Daoy (cell line): ENCODE measurements at regions not wholly inside any gene's neighbourhood (a gene's known extent, or its start where the extent isn't known, plus 50 kb on each side); places are given as distances from the start of the nearest gene placed in this dataset.
A peak's percentile ranks its signal among the peaks of the same experiment; 100 is the strongest.
"Not testable (repeated sequence)": the region's sequence is repeated elsewhere in the genome, so short reads cannot be mapped to it uniquely, and the experiment has no call there.

Source experiments
- DNase-seq: peaks from one replicate; pipeline ENCODE4 v3.0.0-alpha.2; 2015; ENCODE audit warnings: low read depth

- DNase-seq = no peak
These were observed 67.9 kb downstream of the TBX3 start for GRCh38 chr12:114616081-114616480.

DNA sequence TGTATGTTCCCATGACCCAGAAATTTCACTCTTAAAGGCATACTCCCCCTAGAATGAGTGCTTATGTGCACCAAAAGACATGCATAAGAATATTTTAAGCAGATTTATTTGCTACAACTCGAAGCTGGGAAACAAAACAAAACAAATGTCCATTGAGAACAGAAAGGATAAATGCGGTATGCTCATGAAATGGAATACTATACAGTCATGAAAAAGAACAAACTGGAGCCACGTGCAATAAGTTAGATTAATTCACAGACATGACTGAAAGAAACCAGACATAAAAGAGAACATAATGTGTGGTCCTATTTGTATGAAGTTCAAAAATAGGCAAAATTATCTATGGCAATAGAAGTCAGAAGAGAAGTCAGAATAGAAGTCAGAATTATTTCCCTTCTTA, 69.9 kb downstream of the TBX3 start:
- DNase-seq = no peak

- no peak for DNase-seq
These were observed 71.9 kb downstream of the TBX3 start for GRCh38 chr12:114612062-114612461.

DNA sequence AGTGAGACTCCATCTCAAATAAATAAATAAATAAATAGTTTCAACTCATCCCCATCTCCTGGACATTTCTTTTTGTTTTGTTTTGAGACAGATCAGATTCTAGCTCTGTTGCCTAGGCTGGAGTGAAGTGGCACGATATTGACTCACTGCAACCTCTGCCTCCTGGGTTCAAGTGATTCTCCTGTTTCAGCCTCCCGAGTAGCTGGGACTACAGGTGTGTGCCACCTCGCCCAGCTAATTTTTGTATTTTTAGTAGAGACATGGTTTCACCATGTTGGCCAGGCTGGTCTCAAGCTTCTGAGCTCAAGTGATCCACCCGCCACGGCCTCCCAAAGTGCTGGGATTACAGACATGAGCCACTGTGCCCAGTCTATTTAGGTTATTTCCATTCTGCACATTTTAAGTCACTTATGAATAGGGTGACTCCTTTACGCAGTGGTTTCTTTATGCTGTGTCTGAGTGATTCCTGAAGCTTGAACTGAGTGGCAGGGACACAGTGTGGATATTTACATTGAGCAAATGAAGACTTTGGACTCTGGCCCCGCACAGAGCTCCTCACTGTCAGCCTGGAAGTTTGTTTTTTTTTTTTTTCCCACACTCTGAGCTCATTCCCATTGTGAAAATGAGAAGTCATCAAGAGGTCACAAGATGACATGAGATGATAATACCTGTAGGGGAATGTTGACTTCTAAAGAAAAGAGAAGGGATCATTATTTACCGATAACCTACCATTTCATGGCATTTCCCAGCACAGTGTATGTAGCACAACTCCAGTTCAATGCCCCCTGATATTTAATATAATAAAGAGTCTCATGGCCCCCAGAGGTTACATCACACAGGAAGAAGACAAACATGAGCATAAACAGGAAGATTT, 72.6 kb downstream of the TBX3 start:
- DNase-seq = no peak

GRCh38 chr12:114608509-114608908, 75.5 kb downstream of the TBX3 start:
- DNase-seq = no peak

- no peak for DNase-seq
These were observed 78.1 kb downstream of the TBX3 start for GRCh38 chr12:114605918-114606317.

DNA sequence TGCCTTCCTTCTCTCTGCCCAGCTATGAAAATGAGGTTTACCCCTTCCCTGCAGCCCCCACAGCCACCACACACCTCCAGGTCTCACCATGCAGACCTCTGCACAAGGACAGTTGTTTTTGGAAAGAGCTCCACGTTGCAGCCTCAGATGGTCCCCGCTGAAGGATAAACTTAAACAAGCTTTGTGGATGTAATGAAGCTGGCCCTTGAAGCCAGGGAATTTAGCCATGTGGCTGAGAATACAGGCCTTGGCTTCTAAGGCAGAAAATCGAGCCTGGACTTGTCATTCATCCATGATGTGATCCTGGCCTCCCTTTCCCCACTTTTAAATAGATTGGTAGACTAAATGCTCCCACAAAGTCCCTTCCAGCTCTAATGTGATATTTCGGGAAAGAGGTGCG, 79.4 kb downstream of the TBX3 start:
- DNase-seq = no peak

DNA sequence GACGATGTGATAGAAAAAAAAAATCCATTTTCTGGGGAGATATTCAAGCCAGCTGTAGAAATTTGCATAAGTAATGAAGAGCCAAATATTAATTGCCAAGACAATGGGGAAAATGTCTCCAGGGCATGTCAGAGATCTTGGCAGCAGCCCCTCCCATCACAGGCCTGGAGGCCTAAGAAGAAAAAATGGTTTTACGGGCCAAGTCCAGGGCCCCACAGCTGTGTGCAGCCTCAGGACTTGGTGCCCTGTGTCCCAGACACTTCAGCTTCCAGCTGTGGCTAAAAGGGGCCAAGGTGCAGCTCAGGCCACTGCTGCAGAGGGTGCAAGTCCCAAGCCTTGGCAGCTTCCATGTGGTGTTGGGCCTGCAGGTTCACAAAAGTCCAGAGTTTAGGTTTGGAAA, 83.4 kb downstream of the TBX3 start:
- not testable (repeated sequence) for DNase-seq

DNA sequence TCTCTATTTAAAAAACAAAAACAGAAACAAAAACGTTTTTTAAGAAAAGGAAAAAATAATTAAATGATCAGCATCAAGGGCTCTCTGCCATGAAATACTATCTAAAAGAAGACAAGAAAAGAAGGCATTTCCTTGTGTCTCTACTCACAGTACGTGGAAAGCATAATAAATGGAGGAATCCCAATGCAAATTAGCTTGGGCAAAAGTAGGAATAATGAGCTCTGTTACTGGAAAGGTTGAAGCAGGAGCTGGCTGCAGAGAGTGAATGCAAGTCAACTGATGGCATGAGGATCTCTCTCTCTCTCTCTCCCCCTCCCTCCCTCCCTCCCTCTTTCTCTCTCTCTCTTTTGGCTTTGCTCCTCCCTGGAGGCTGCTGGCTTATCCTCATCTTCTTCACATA, 85.9 kb downstream of the TBX3 start:
- no peak for DNase-seq

DNA sequence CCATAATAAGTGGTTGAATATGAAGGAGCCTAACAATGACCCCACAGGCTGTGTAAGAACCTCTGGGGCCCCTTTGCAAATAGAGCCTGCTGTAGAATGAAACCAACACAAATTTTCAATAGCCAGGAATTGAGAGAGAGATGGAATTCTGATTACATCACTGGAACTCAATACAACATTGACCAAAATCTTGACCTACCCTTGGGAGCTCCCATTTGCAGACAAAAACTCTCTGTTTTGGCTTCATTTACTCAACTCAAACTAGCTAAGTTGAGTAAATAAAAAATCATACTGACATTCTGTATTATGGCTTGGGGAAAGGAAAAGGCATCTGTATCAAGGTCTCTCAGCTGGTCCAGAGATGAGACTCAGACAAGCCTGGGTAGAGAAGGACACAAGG, 91.0 kb downstream of the TBX3 start:
- DNase-seq = no peak

DNA sequence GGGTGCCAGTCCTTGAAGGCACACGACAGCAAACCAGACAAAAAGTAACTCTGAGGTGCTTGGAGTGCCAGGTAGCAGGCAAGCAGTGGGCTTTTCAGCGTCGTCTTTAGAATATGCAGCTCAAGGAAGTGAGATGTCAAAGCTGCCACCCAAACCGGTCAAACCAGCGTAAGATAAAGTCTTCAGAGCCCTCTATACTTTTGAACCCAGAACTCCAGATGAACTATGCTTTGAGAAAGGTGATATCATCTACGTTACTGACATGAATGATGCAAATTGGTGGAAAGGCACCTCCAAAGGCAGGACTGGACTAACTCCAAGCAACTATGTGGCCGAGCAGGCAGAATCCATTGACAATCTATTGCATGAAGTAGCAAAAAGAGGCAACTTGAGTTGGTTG, 95.9 kb downstream of the TBX3 start:
- DNase-seq = no peak

- DNase-seq = no peak
These were observed 103.7 kb downstream of the TBX3 start for GRCh38 chr12:114580306-114580705.

DNA sequence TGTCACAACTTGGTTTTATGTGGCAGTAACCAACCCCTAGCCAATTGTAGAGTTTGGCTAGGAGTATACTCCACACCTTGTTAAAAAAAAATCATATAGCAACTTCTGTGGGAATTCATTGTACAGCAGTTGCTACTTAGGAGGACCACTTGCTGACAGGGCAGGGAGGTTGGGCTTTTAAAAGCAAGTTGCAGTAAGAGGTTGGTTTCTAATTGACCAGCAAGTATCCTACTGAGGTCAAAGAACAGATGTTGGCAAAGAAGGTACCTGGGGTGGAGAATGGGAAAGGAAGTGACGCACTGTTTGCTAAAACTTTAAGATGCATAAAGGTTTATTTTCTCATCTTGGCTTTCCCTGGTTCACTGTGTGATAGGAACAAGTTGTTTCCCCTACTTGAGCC, 104.6 kb downstream of the TBX3 start:
- DNase-seq = no peak

GRCh38 chr12:114562654-114563053, 121.3 kb downstream of the TBX3 start:
- no peak for DNase-seq

DNA sequence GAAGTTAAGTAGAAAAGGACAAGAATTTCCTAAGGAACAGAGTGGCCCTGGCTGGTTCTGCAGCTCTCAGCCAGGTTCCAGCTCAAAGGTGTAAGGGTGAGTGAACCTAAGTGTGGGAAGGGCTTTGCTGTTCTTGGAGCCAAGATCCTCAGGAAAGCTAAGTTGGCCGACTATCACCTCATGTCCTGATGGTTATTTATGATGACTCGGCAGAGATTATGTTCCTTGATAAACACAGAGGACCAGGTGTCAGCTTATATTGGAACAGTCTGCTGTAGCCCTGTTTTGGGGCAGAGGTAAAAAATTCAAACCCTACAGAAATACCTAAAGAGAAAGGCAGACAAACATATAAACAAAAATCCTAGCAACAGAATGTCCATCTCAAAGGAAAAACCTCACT, 128.5 kb downstream of the TBX3 start:
- DNase-seq = no peak

DNA sequence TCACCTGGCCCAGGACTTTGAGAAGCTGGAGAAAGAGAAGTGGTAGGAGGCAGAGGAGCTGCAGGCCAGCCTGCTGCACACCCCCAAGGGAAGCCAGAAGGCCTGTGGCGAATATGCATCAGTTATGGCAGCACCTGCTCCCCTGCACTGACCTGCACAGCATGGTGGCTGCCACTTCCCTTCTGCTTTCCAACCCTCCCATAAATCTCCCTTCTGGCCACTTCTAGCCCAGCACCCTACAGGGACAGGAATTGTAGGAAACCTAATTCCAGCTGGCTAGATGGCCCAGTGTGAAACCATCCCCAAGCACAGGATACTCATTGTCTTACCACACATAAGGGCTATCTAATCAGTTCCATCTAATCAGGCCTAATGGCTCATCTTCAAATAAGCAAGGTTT, 136.3 kb downstream of the TBX3 start:
- no peak for DNase-seq

DNA sequence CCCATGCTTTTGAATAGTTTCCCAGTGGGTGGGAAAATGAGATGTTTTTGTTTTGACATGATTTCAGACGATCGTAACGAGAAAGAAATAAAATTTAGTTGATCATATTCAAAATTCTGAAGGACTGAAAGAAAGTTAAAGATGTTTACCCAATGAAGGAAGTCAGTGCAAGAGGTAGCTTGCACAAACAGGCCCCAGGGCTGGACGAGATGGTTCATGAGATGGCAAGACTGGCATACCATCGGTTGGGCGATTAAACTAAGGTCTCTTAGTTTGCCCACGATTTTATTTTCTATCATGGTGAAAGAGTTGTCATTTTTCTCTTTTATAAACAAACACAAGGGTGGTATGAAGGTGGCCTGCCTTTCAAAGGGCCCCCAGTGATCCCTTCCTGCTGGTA, 124.5 kb upstream of the TBX5 start:
- DNase-seq = no peak

GRCh38 chr12:114529966-114530365, 124.0 kb upstream of the TBX5 start:
- no peak for DNase-seq

DNA sequence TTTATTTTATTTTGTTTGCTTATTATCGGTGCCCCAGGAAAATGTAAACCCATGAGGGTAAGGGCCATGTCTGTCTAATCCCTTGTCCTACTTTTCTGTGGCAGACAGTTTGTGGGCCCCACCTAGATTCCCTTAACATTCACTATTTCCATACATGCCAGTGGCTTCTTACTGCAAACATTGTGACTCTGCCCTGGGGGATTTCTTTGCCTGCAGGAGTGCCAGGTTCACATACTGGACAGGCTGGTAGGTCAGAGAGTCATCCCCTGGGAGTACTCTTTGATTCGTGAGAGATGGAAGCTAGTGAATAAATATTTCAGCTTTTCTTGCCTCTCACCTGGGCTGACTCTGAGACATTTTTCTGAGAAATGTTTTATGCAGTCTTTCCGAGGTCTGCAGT, 122.8 kb upstream of the TBX5 start:
- no peak for DNase-seq

GRCh38 chr12:114521160-114521559, 115.2 kb upstream of the TBX5 start:
- not testable (repeated sequence) for DNase-seq

GRCh38 chr12:114512351-114512750, 106.4 kb upstream of the TBX5 start:
- DNase-seq = no peak

GRCh38 chr12:114508529-114509129, 102.7 kb upstream of the TBX5 start:
- DNase-seq = peak; percentile 73

- DNase-seq = no peak
These were observed 100.7 kb upstream of the TBX5 start for GRCh38 chr12:114506651-114507050.

GRCh38 chr12:114504311-114504710, 98.4 kb upstream of the TBX5 start:
- no peak for DNase-seq
